NB4 (cell line): ENCODE measurements at regions not wholly inside any gene's neighbourhood (a gene's known extent, or its start where the extent isn't known, plus 50 kb on each side); places are given as distances from the start of the nearest gene placed in this dataset.

Source experiments
- DNase-seq: peaks from one replicate; pipeline ENCODE4 v3.0.0; 2010; ENCODE audit warnings: low read depth
- H3K4me3 ChIP-seq: one replicate; pipeline ENCODE4 v1.5.1; 2011; ENCODE audit warnings: mild to moderate bottlenecking, low read depth, low read length, moderate library complexity
- CTCF ChIP-seq: IDR thresholded peaks from one replicate; pipeline ENCODE4 v1.5.1; 2012; ENCODE audit warnings: low read depth, low read length
- MAX ChIP-seq: IDR thresholded peaks from 2 replicates; pipeline ENCODE4 v1.6.1; 2011; ENCODE audit warnings: low read depth, low read length
- MYC ChIP-seq: IDR thresholded peaks from 2 replicates; pipeline ENCODE4 v1.6.1; 2011; ENCODE audit warnings: low read depth, low read length
- POLR2A ChIP-seq: IDR thresholded peaks from 2 replicates; pipeline ENCODE4 v1.6.1; 2011; ENCODE audit warnings: mild to moderate bottlenecking; ENCODE audit not compliant: insufficient read length; ENCODE audit errors: extremely low read depth

DNA sequence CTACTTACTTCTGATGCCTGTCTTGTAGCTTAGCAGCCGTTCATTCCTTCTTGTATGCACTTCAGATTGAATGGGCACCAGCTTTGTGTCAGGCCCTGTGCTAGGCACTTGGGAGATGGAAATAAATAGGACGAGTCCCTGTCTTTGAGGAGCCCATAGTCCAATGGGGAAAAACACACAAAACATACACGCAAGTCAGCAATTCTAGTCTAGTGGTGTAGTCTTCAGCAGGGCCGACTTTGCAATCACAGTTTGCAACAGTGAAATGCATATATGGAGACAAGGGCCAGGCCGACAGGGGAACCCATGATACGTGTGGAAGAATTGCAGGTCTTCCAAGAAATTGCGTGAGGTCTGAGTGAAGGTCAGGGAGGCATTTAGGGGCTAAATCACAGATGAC lies 262.6 kb downstream of the MAF start:
- no peak for DNase-seq
- H3K4me3 ChIP-seq, result no peak overlapping the region
- no peak for TF ChIP-seq POLR2A
- no peak for TF ChIP-seq MAX

DNA sequence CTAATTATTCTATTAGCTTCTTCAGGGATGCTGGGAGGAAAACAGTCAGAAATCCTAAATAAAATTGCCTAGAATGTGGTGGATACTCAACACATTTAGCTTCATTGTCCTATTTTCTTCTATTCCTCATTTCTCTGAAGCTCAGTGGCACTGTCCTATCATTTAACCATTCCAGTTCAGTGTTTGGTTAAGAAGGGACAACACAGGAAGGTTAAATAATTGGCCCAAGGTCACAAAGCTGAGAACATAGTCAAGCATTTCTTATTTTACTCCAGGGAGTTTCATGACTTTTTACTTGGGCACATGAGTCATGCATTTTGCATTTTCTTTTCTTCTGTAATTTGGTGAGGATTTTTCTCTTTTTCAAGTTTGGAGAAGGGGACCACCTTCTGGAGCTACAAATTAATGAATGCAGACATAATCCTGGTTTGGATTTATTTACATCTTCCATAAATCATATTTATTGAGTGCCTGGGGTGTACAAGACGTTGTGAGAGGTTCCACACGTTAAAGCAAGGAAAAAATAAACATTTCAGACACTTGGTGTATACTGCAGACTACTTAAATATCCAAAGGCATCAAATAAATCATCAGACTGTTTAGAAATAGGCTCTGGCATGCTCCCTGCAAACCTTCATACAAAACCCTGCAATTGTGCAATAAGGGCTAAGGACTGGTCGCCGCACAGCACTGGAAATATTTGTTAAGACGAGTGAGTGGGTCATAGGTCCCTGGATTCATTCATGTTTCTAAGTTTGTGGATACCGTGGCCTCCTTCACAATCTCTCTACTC lies 263.9 kb downstream of the MAF start:
- H3K4me3 ChIP-seq, result no peak overlapping the region
- no peak for DNase-seq
- no peak for TF ChIP-seq MAX
- TF ChIP-seq MYC, result no peak
- TF ChIP-seq POLR2A, result no peak
- no peak for TF ChIP-seq CTCF

- DNase-seq, result peak; percentile 41
- H3K4me3 ChIP-seq, result no peak overlapping the region
- TF ChIP-seq MAX, result no peak
- TF ChIP-seq MYC, result no peak
- no peak for TF ChIP-seq POLR2A
- TF ChIP-seq CTCF, result peak; percentile 75
Observed at GRCh38 chr16:79334127-79334526, 266.4 kb downstream of the MAF start.

GRCh38 chr16:79331066-79331465 lies 269.5 kb downstream of the MAF start:
- H3K4me3 ChIP-seq, result no peak overlapping the region
- no peak for DNase-seq
- TF ChIP-seq MAX (no peak), POLR2A (no peak), CTCF (no peak), MYC (no peak)

GRCh38 chr16:79329967-79330366 lies 270.6 kb downstream of the MAF start:
- no peak for DNase-seq
- H3K4me3 ChIP-seq, result no peak overlapping the region
- TF ChIP-seq CTCF (no peak), POLR2A (no peak), MAX (no peak), MYC (no peak)

GRCh38 chr16:79329166-79329521 lies 271.4 kb downstream of the MAF start:
- H3K4me3 ChIP-seq, result no peak overlapping the region
- TF ChIP-seq POLR2A (no peak), MAX (no peak), CTCF (no peak), MYC (no peak)
- DNase-seq, result peak; percentile 30
